WI38 (cell line): ENCODE measurements at regions not wholly inside any gene's neighbourhood (a gene's known extent, or its start where the extent isn't known, plus 50 kb on each side); places are given as distances from the start of the nearest gene placed in this dataset.

Experiments used
- H3K4me3 ChIP-seq: 2 replicates; pipeline ENCODE4 v1.5.1; 2011; ENCODE audit warnings: low read depth, mild to moderate bottlenecking, control low read depth, low read length
- TF ChIP-seq, protein P1 (sequence below): IDR thresholded peaks from 2 replicates; pipeline ENCODE4 v1.5.1; 2012; ENCODE audit warnings: low read depth, mild to moderate bottlenecking, control low read depth, low read length

DNA sequence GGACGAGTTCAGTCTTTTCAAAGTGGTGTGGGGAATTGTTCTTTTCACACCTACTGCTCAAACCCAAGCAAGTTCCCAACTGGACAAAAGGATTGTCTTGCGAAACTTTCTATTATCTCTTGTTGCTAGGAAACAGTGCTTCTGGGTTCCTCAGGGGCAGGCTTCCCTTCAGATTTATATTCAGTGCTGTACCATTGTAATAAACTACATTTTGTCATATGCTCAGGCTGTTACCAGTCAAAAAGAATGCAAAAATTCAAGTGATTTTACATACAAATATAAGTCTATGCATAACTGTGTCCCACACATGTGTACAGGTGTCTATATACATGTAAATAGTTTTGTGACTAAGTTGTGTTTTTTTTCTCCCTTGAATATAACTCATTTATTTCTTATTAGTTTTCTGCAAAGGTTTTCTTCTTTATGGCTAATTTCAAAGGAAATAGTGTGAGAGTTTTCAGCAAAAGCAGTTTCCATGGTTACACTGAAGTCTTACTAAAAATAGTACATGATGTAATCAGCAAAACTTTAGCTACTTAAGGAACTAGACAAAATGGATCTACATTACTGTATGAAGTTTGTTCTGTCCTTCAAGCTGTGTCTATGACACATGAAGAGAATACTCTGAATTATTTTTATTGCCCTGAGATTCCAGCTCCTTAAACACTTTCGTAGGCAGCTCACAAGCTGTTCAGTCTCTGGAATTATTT lies 430.2 kb upstream of the TMPO start:
- no peak overlapping the region for H3K4me3 ChIP-seq
- TF ChIP-seq, protein P1, sequence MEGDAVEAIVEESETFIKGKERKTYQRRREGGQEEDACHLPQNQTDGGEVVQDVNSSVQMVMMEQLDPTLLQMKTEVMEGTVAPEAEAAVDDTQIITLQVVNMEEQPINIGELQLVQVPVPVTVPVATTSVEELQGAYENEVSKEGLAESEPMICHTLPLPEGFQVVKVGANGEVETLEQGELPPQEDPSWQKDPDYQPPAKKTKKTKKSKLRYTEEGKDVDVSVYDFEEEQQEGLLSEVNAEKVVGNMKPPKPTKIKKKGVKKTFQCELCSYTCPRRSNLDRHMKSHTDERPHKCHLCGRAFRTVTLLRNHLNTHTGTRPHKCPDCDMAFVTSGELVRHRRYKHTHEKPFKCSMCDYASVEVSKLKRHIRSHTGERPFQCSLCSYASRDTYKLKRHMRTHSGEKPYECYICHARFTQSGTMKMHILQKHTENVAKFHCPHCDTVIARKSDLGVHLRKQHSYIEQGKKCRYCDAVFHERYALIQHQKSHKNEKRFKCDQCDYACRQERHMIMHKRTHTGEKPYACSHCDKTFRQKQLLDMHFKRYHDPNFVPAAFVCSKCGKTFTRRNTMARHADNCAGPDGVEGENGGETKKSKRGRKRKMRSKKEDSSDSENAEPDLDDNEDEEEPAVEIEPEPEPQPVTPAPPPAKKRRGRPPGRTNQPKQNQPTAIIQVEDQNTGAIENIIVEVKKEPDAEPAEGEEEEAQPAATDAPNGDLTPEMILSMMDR: no peak

DNA sequence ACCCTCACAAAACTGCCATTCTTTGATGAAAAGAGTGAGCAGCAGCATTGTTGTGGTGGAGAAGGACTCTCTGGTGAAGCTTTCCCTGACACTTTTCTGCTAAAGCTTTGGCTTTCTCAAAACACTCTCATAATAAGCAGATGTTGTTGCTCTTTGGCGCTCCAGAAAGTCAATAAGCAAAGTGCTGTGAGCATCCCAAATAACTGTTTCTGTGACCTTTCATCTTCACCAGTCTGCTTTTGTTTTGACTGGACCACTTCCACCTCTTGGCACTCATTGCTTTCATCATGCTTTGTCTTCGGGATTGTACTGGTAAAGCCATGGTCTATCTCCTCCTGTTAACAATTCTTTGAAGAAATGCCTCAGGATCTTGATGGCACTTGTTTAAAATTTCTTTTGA lies 424.7 kb upstream of the TMPO start:
- TF ChIP-seq, protein P1: no peak
- no peak overlapping the region for H3K4me3 ChIP-seq

DNA sequence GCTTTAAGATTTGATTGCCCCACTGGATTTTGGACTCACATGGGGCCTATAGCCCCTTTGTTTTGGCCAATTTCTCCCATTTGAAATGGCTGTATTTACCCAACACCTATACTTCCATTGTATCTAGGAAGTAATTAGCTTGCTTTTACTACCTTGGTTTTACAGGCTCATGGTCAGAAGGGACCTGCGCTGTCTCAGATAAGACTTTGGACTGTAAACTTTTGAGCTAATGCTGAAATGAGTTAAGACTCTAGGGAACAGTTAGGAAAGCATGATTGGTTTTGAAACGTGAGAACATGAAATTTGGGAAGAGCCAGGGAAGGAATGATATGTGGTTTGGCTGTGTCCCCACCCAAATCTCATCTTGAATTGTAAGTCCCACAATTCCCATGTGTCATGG lies 419.0 kb upstream of the TMPO start:
- no peak overlapping the region for H3K4me3 ChIP-seq

DNA sequence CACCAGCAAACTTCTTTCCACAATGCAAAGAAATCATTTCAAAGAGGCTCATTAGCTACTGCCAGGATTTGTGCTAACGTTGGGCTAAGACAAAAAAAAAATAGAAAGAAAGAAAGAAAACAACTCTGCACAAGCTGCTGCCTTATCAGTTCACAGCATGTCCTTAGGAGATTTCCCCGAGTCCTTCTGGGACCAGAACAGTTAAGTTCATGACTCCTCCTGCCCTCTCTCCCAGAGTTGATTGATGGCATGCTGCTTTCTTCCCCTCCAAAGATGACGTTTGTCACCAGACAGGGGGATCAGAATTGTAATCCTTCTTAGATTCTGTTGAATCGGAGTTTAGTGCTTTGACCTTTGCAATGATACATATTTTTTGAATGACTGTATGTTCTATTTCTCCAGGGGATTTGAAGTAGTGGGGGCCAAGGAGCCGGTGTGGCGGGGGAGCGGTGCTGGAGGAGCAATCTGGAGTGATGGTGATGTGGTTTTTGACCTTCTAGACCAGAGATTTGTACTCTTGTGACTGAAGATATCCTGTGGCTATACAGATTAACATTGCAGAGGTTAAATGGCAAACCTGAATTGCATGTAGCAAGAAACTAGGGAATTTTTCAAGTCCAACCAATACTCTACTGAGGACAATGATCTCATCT lies 409.2 kb upstream of the TMPO start:
- TF ChIP-seq, protein P1: no peak
- H3K4me3 ChIP-seq: no peak overlapping the region

More for the DNA sequence above, 419.0 kb upstream of the TMPO start:
- TF ChIP-seq, protein P1: no peak

DNA sequence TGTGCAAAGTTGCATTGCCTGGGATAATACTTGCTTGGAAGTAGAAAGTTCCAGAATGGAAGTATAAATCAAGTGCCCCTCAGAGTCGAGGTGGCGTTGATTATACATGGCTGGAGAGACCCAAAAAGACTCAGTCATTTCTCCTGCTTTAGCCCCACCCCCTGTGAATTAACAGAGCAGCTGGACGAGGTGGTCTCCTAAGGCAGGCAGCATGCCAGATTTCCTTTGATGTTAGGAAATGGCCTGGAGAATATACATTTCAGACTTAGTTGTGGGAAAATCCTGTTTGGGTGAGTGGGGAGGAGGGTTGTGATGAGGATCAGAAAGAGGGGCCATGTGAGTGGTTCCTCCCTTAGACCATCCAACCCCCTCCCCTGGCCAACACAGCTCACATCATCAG lies 406.1 kb upstream of the TMPO start:
- TF ChIP-seq, protein P1: no peak

DNA sequence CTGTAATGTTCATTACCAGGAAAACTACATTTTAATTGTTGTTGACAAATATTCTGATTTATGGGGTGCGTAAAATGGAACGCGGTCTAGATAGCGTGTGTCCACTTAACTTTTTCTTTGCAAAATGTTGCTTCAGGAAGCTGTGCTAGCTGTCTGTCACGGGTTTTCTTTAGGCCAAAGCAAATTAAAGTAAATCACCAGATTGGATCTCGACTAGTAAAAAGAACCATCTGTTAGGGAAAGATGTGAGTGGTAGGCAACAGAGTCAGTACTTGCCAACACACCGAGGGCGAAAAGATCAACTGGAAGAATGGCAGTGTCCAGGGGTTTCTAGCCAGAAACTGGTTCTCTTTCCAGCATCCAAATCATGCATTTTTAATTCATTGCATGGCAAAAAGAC lies 404.9 kb upstream of the TMPO start:
- TF ChIP-seq, protein P1: no peak

More for the DNA sequence above, 406.1 kb upstream of the TMPO start:
- no peak overlapping the region for H3K4me3 ChIP-seq

DNA sequence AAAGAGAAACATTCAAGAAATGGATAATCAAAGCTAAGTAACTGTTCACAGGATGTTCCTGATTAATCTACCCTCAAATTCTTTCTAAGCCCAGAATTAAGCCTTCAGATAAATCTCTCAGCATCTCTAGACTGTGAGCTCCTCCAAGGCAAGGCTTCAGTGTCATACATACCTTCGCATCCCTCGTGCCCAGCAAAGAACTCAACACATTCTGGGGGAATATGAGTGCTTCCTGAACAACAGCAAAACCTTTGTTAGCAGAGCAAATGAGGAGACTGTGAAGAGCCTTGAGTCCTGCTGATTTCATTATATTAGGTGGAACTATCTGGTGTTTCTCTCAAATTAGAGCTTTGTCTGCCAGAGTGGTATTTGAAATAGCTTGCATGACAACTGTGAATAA lies 401.8 kb upstream of the TMPO start:
- H3K4me3 ChIP-seq: no peak overlapping the region
- TF ChIP-seq, protein P1: no peak

More for the DNA sequence above, 404.9 kb upstream of the TMPO start:
- no peak overlapping the region for H3K4me3 ChIP-seq
